B cell (primary cell): ENCODE measurements at regions not wholly inside any gene's neighbourhood (a gene's known extent, or its start where the extent isn't known, plus 50 kb on each side); places are given as distances from the start of the nearest gene placed in this dataset.

Experiments used
- ATAC-seq: fragments of 200-7000 bp; cut with Tn5 transposase; one replicate; pipeline ENCODE4 v1.10.0; 2021; ENCODE audit warnings: low read depth, mild to moderate bottlenecking, moderate number of reproducible peaks, moderate library complexity
- CTCF ChIA-PET: fragments of 350-600 bp; sonication (Branson Sonifier 250); formaldehyde crosslinking; loops from one replicate; lab custom pipeline; 2021; ENCODE audit warnings: antibody characterized with exemption, inconsistent platforms; lab: Charles Lee
- POLR2A ChIA-PET: fragments of 350-600 bp; sonication (Branson Sonifier 250); formaldehyde crosslinking; loops from one replicate; lab custom pipeline; 2021; ENCODE audit warnings: antibody characterized with exemption; lab: Charles Lee
- DNase-seq: peaks from one replicate; pipeline ENCODE4 v3.0.0; 2013
- H2AFZ ChIP-seq: 2 replicates; pipeline ENCODE4 v1.6.1; 2012; ENCODE audit warnings: mild to moderate bottlenecking, low read depth, low read length; ENCODE audit not compliant: insufficient read depth, poor library complexity, severe bottlenecking
- H3K27ac ChIP-seq, 2 donors: 1 replicate in 1 of 2; 2 replicates in 1 of 2; pipeline ENCODE4 v1.5.1; 2012 to 2013; ENCODE audit warnings: low read length in 2 of 2, mild to moderate bottlenecking in 2 of 2, moderate library complexity in 1 of 2
- H3K27me3 ChIP-seq, 4 experiments: fragments of 200-600 bp in 1 of 4; sonication (generic) in 1 of 4; replicated peaks in 1 of 4; 1 replicate in 2 of 4; 2 replicates in 2 of 4; pipeline versions ENCODE4 v1.6.1 to v1.7.0; 2013 to 2016; ENCODE audit warnings: low read length in 3 of 4, mild to moderate bottlenecking in 2 of 4, mixed read lengths in 1 of 4, moderate library complexity in 1 of 4; ENCODE audit not compliant: insufficient read depth in 4 of 4, control insufficient read depth in 3 of 4; ENCODE audit errors: control extremely low read depth in 1 of 4
- H3K36me3 ChIP-seq, 2 experiments: replicated peaks in 1 of 2; 1 replicate in 1 of 2; 2 replicates in 1 of 2; pipeline versions ENCODE4 v1.6.1 to v1.7.1; 2013; ENCODE audit warnings: low read length in 1 of 2; ENCODE audit not compliant: insufficient read depth in 2 of 2, control insufficient read depth in 1 of 2; ENCODE audit errors: control extremely low read depth in 1 of 2, extremely low read depth in 1 of 2
- H3K4me1 ChIP-seq, 2 donors: fragments of 200-600 bp in 1 of 2; sonication (generic) in 1 of 2; 1 replicate in 1 of 2; 2 replicates in 1 of 2; pipeline versions ENCODE4 v1.5.1 to v1.6.1; 2013 to 2017; ENCODE audit warnings: low read length in 2 of 2; ENCODE audit not compliant: control insufficient read depth in 2 of 2, insufficient read depth in 2 of 2
- H3K4me2 ChIP-seq: replicated peaks from 2 replicates; pipeline ENCODE3; 2012; ENCODE audit warnings: mild to moderate bottlenecking, low read depth, low read length; ENCODE audit not compliant: poor library complexity, severe bottlenecking
- H3K4me3 ChIP-seq, 5 experiments: fragments of 200-600 bp in 1 of 5; sonication (generic) in 1 of 5; 1 replicate in 3 of 5; 2 replicates in 2 of 5; pipeline versions ENCODE4 v1.5.1 to v1.7.0; 2011 to 2016; ENCODE audit warnings: low read length in 4 of 5, mild to moderate bottlenecking in 4 of 5, low read depth in 2 of 5, control low read depth in 1 of 5, moderate library complexity in 1 of 5; ENCODE audit not compliant: insufficient read depth in 1 of 5; ENCODE audit errors: control extremely low read depth in 1 of 5, extremely low read depth in 1 of 5
- H3K79me2 ChIP-seq: fragments of 200-600 bp; sonication (generic); one replicate; pipeline ENCODE4 v1.6.0; 2016; ENCODE audit warnings: low read length; ENCODE audit not compliant: control insufficient read depth, insufficient read depth
- H3K9ac ChIP-seq: fragments of 200-600 bp; sonication (generic); 2 replicates; pipeline ENCODE4 v1.6.1; 2017; ENCODE audit warnings: mild to moderate bottlenecking, low read length, moderate library complexity
- H3K9me3 ChIP-seq, 3 donors: one replicate each; pipeline versions ENCODE4 v1.6.1 to v1.7.1; 2013; ENCODE audit warnings: low read length in 2 of 3; ENCODE audit not compliant: control insufficient read depth in 2 of 3, insufficient read depth in 1 of 3; ENCODE audit errors: control extremely low read depth in 1 of 3
- H4K20me1 ChIP-seq: 2 replicates; pipeline ENCODE4 v1.6.0; 2012; ENCODE audit warnings: mild to moderate bottlenecking, low read length; ENCODE audit not compliant: insufficient read depth, control insufficient read depth, poor library complexity, severe bottlenecking
- H3K27ac Mint-ChIP-seq: one replicate; pipeline ENCODE4 v1.8.0; 2021; ENCODE audit warnings: mixed read lengths
- H3K27me3 Mint-ChIP-seq: one replicate; pipeline ENCODE4 v1.8.0; 2021; ENCODE audit warnings: mixed read lengths
- H3K4me1 Mint-ChIP-seq: one replicate; pipeline ENCODE4 v1.8.0; 2021; ENCODE audit warnings: mixed read lengths
- H3K4me3 Mint-ChIP-seq: one replicate; pipeline ENCODE4 v1.8.0; 2021; ENCODE audit warnings: mixed read lengths
- H3K9me3 Mint-ChIP-seq: one replicate; pipeline ENCODE4 v1.8.0; 2022; ENCODE audit warnings: mixed read lengths; ENCODE audit not compliant: insufficient read depth
- EZH2 ChIP-seq: IDR thresholded peaks from 2 replicates; pipeline ENCODE4 v1.6.1; 2012; ENCODE audit warnings: borderline replicate concordance, low read depth, mild to moderate bottlenecking, moderate library complexity, low read length; ENCODE audit not compliant: insufficient read depth, poor library complexity, severe bottlenecking
- WGBS: methylation state at CpG from one replicate; pipeline ENCODE4 v1.1.5; 2013; ENCODE audit warnings: missing lambda C conversion rate; ENCODE audit not compliant: insufficient coverage; 5-methylcytosine and 5-hydroxymethylcytosine counted together
- intact Hi-C: fragments of 100-400 bp; cut with micrococcal nuclease; formaldehyde crosslinking; loops from one replicate; pipeline ENCODE4 v1.10.0; 2022
- TF ChIP-seq, protein P1 (sequence below): fragments of 200-600 bp; IDR thresholded peaks from one replicate; pipeline ENCODE4 v1.8.0; 2022; ENCODE audit warnings: antibody characterized with exemption, mild to moderate bottlenecking

DNA sequence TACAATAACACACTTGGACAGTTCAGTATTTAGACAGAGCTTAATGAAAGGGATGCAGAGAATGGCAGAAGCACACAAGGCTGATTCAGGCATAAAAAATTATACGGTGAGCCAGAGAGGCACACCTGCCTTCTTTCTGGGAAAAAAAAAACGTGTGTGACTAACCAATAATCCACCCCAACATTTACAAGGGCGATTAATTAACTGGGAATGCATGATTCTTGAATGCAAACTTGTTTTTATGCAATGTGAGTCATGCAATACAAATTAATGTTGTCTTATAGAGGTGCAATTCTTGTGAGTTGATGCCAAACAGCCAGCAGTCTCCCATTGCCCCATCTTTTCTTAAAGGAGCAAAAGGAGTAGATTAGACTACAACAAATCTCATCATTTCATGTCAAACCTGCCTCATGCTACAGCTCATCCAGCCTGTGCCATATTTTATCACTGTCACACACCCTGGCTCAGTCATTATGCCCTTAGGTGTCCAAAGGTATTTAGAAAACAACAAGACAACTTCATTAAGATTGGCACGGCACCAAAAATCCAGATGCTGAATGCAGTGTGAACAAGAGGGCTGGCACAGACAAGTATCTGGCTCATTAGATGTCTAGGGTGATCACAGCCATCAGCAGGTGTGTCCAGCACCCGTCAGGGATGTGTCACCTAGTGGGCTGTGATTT lies 721.1 kb downstream of the EFNB2 start:
- intact Hi-C loops: no loop called here
- no peaks in the 10 kb centered on the region for H3K4me1 Mint-ChIP-seq
- peaks cover 3% of the 10 kb centered on the region for H3K9me3 Mint-ChIP-seq
- H3K4me3 Mint-ChIP-seq: no peak overlapping the region
- TF ChIP-seq, protein P1, sequence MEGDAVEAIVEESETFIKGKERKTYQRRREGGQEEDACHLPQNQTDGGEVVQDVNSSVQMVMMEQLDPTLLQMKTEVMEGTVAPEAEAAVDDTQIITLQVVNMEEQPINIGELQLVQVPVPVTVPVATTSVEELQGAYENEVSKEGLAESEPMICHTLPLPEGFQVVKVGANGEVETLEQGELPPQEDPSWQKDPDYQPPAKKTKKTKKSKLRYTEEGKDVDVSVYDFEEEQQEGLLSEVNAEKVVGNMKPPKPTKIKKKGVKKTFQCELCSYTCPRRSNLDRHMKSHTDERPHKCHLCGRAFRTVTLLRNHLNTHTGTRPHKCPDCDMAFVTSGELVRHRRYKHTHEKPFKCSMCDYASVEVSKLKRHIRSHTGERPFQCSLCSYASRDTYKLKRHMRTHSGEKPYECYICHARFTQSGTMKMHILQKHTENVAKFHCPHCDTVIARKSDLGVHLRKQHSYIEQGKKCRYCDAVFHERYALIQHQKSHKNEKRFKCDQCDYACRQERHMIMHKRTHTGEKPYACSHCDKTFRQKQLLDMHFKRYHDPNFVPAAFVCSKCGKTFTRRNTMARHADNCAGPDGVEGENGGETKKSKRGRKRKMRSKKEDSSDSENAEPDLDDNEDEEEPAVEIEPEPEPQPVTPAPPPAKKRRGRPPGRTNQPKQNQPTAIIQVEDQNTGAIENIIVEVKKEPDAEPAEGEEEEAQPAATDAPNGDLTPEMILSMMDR: no peak
- no peak for TF ChIP-seq EZH2
- H3K27ac ChIP-seq: no peak overlapping the region
- DNase-seq (no peak), ATAC-seq (no peak)
- no peaks in the 10 kb centered on the region for H3K79me2 ChIP-seq
- H3K4me1 ChIP-seq: no peaks in the 10 kb centered on the region
- H2AFZ ChIP-seq: no peak overlapping the region
- no peaks in the 10 kb centered on the region for H3K36me3 ChIP-seq
- H4K20me1 ChIP-seq: no peaks in the 10 kb centered on the region
- H3K27ac Mint-ChIP-seq: no peak overlapping the region
- CTCF ChIA-PET: no interaction called here
- H3K4me2 ChIP-seq: no peak overlapping the region
- H3K27me3 ChIP-seq: no peaks in the 10 kb centered on the region
- no peak overlapping the region for H3K4me3 ChIP-seq
- H3K27me3 Mint-ChIP-seq: no peaks in the 10 kb centered on the region
- H3K9me3 ChIP-seq: no peaks in the 10 kb centered on the region
- POLR2A ChIA-PET: no interaction called here
- 95% methylated on average over 3 of the region's 5 CpGs for WGBS
- H3K9ac ChIP-seq: no peak overlapping the region

DNA sequence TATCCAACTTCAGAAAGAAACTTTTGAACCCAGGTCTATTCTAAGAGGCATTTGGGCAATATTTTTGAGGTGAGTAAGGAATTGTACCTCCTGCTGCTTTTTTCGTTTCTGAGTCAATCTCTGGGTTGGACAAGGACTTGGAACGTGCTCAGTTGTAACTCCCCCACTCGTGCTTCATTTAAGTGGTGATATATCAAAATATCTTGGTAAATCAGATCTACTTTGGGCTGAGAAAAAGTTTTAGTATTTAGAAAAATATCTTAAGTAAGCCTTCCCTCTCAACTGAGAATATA lies 728.9 kb downstream of the EFNB2 start:
- no peak overlapping the region for H3K4me3 Mint-ChIP-seq
- Histone ChIP-seq H3K9ac (no peak overlapping the region), H4K20me1 (no peaks in the 10 kb centered on the region), H3K4me2 (no peak overlapping the region), H3K27me3 (no peaks in the 10 kb centered on the region), H3K9me3 (no peaks in the 10 kb centered on the region), H3K36me3 (no peaks in the 10 kb centered on the region), H3K79me2 (no peaks in the 10 kb centered on the region), H2AFZ (no peak overlapping the region), H3K27ac (no peak overlapping the region), H3K4me3 (no peak overlapping the region), H3K4me1 (no peaks in the 10 kb centered on the region)
- CTCF ChIA-PET: no interaction called here
- POLR2A ChIA-PET: no interaction called here
- no peak overlapping the region for H3K27ac Mint-ChIP-seq
- H3K27me3 Mint-ChIP-seq: no peaks in the 10 kb centered on the region
- TF ChIP-seq, protein P1: no peak
- no peak for TF ChIP-seq EZH2
- WGBS: no CpG with 5 or more reads among the region's 3 CpGs
- intact Hi-C loops: no loop called here
- DNase-seq: no peak
- H3K4me1 Mint-ChIP-seq: no peaks in the 10 kb centered on the region
- no peak for ATAC-seq
- peaks cover 9% of the 10 kb centered on the region for H3K9me3 Mint-ChIP-seq
